ENCODE measurements at regions not wholly inside any gene's neighbourhood (a gene's known extent, or its start where the extent isn't known, plus 50 kb on each side); places are given as distances from the start of the nearest gene placed in this dataset.

GRCh38 chr13:23949200-23949599 lies 51.9 kb upstream of the C1QTNF9B start:
- no peak for TF ChIP-seq TAF1 (IDR thresholded peaks at IDR 0.05; ENCODE audit: borderline replicate concordance, low read depth, low read length)
- TF ChIP-seq POLR2A (IDR thresholded peaks at IDR 0.05; ENCODE audit: low read depth, low read length): no peak
